Lung (tissue), 11 donors: ENCODE measurements at regions not wholly inside any gene's neighbourhood (a gene's known extent, or its start where the extent isn't known, plus 50 kb on each side); places are given as distances from the start of the nearest gene placed in this dataset.
A peak's percentile ranks its signal among the peaks of the same experiment; 100 is the strongest.

Experiments
- ATAC-seq: fragments of 200-7000 bp; cut with Tn5 transposase; one replicate; pipeline ENCODE4 v1.9.1; 2020; ENCODE audit warnings: moderate number of reproducible peaks; ENCODE audit not compliant: insufficient read depth, low FRiP score
- DNase-seq, 3 donors: peaks; one replicate each; pipeline ENCODE4 v3.0.0-alpha.2; 2013 to 2017
- H3K27ac ChIP-seq, 2 donors: one replicate each; pipeline ENCODE4 v1.5.1; 2013; ENCODE audit warnings: mild to moderate bottlenecking in 2 of 2, moderate library complexity in 2 of 2, control low read depth in 1 of 2, inconsistent platforms in 1 of 2, low read depth in 1 of 2, low read length in 1 of 2
- H3K27me3 ChIP-seq, 3 donors: one replicate each; pipeline ENCODE4 v1.5.1; 2013; ENCODE audit warnings: low read length in 2 of 3; ENCODE audit not compliant: control insufficient read depth in 3 of 3, insufficient read depth in 3 of 3
- H3K36me3 ChIP-seq, 4 donors: one replicate each; pipeline ENCODE4 v1.5.1; 2013; ENCODE audit warnings: low read length in 4 of 4, mild to moderate bottlenecking in 1 of 4, moderate library complexity in 1 of 4; ENCODE audit not compliant: control insufficient read depth in 4 of 4, insufficient read depth in 4 of 4
- H3K4me1 ChIP-seq, 5 donors: one replicate each; pipeline ENCODE4 v1.5.1; 2013; ENCODE audit warnings: low read length in 5 of 5, mild to moderate bottlenecking in 2 of 5, moderate library complexity in 1 of 5; ENCODE audit not compliant: control insufficient read depth in 5 of 5, insufficient read depth in 5 of 5
- H3K4me3 ChIP-seq: one replicate; pipeline ENCODE4 v1.5.1; 2013; ENCODE audit warnings: mild to moderate bottlenecking, control low read depth, moderate library complexity
- H3K9ac ChIP-seq, 2 donors: one replicate each; pipeline ENCODE4 v1.5.1; 2013; ENCODE audit warnings: low read length in 2 of 2, control low read depth in 1 of 2; ENCODE audit not compliant: insufficient read depth in 1 of 2
- H3K9me3 ChIP-seq, 4 donors: one replicate each; pipeline ENCODE4 v1.5.1; 2013; ENCODE audit warnings: low read length in 3 of 4, mild to moderate bottlenecking in 1 of 4, moderate library complexity in 1 of 4; ENCODE audit not compliant: control insufficient read depth in 4 of 4, insufficient read depth in 3 of 4
- CTCF ChIP-seq: IDR thresholded peaks from 2 replicates; pipeline ENCODE4 v1.5.1; 2012; ENCODE audit warnings: mild to moderate bottlenecking; ENCODE audit errors: control extremely low read depth, extremely low read depth
- WGBS, 2 donors: extraction: QIAGEN DNeasy Blood & Tissue Kit; methylation state at CpG; one replicate each; pipeline ENCODE4 v1.1.7; 2013; 5-methylcytosine and 5-hydroxymethylcytosine counted together
- donor health status: control.
- donor health status: control.
- donor health status: Bipolar disorder and iron deficiency.
- donor health status: healthy.
- donor health status: DM: yes; HTN: yes; CAD: no.

GRCh38 chr6:167517254-167517916 is 192.5 kb downstream of the TTLL2 start:
- Histone ChIP-seq H3K9ac (no peak overlapping the region), H3K27me3 (peaks cover 0 to 6% (median 3%) of the 10 kb centered on the region in 3 donors), H3K27ac (no peak overlapping the region), H3K36me3 (no peaks in the 10 kb centered on the region), H3K9me3 (peaks cover 0 to 1% (median 0%) of the 10 kb centered on the region in 4 donors), H3K4me1 (peaks cover 0 to 20% (median 4%) of the 10 kb centered on the region in 5 donors), H3K4me3 (no peak overlapping the region)
- WGBS, 2 donors: 54 to 60% methylated on average over 9 of the region's 9 CpGs
- TF ChIP-seq CTCF: no peak
- ATAC-seq (no peak), DNase-seq (no peak)

- Histone ChIP-seq H3K27me3 (peaks cover 0 to 3% (median 0%) of the 10 kb centered on the region in 3 donors), H3K9me3 (no peaks in the 10 kb centered on the region), H3K9ac (no peak overlapping the region), H3K4me1 (peaks cover 0 to 9% (median 0%) of the 10 kb centered on the region in 5 donors), H3K36me3 (no peaks in the 10 kb centered on the region), H3K4me3 (no peak overlapping the region), H3K27ac (no peak overlapping the region)
- TF ChIP-seq CTCF: no peak
- WGBS, 2 donors: 94 to 96% methylated on average over 13 of the region's 13 CpGs
- ATAC-seq: no peak
- no peak for DNase-seq
Observed at GRCh38 chr6:167523426-167523825, 198.5 kb downstream of the TTLL2 start.

- peaks cover 0 to 5% (median 0%) of the 10 kb centered on the region in 3 donors for H3K27me3 ChIP-seq
- no peak overlapping the region for H3K4me3 ChIP-seq
- no peak for TF ChIP-seq CTCF
- no peak overlapping the region for H3K27ac ChIP-seq
- WGBS, 2 donors: 60 to 73% methylated on average over 22 of the region's 22 CpGs
- no peaks in the 10 kb centered on the region for H3K9me3 ChIP-seq
- peaks cover 0 to 9% (median 0%) of the 10 kb centered on the region in 5 donors for H3K4me1 ChIP-seq
- ATAC-seq (no peak), DNase-seq (peak in 2 of 3 donors; percentile 54 to 65)
- H3K36me3 ChIP-seq: no peaks in the 10 kb centered on the region
- no peak overlapping the region for H3K9ac ChIP-seq
Observed at GRCh38 chr6:167524261-167525111, 199.6 kb downstream of the TTLL2 start.
